ENCODE measurements at regions not wholly inside any gene's neighbourhood (a gene's known extent, or its start where the extent isn't known, plus 50 kb on each side); places are given as distances from the start of the nearest gene placed in this dataset.

DNA sequence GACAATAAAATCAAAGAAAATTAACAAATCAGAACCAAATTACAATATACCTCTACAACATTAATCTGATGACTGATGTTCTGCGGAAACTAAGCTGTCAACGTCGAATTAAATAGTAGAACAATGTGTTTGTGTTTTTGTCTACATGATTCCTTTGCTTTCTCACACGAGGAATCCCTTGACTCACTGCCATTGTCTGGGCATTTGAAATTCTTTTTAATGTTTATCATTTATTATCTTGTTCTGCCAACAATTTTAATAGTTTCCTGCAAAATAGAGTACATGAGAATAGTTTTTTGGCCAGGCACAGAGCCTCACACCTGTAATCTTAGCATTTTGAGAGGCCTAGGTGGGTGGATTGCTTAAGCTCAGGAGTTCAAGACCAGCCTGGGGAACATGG lies 76.6 kb upstream of the KRAS start:
- H3K36me3 ChIP-seq (ENCODE audit: insufficient read depth) = no peaks in the 10 kb centered on the region
- DNase-seq (ENCODE audit: low spot score) = no peak
- no peak for TF ChIP-seq NANOG (IDR thresholded peaks at IDR 0.05; ENCODE audit: borderline replicate concordance)
- no peak for TF ChIP-seq CTCF (conservative IDR thresholded peaks at IDR 0.05; ENCODE audit: low read depth in 2 of 2)
- no peak for TF ChIP-seq CREB1 (CRISPR knock-in tag; IDR thresholded peaks at IDR 0.05; ENCODE audit: low read depth)
- no peak for TF ChIP-seq EZH2phosphoT487 (IDR thresholded peaks at IDR 0.05; ENCODE audit: unreplicated experiment)
- TF ChIP-seq, protein P1, sequence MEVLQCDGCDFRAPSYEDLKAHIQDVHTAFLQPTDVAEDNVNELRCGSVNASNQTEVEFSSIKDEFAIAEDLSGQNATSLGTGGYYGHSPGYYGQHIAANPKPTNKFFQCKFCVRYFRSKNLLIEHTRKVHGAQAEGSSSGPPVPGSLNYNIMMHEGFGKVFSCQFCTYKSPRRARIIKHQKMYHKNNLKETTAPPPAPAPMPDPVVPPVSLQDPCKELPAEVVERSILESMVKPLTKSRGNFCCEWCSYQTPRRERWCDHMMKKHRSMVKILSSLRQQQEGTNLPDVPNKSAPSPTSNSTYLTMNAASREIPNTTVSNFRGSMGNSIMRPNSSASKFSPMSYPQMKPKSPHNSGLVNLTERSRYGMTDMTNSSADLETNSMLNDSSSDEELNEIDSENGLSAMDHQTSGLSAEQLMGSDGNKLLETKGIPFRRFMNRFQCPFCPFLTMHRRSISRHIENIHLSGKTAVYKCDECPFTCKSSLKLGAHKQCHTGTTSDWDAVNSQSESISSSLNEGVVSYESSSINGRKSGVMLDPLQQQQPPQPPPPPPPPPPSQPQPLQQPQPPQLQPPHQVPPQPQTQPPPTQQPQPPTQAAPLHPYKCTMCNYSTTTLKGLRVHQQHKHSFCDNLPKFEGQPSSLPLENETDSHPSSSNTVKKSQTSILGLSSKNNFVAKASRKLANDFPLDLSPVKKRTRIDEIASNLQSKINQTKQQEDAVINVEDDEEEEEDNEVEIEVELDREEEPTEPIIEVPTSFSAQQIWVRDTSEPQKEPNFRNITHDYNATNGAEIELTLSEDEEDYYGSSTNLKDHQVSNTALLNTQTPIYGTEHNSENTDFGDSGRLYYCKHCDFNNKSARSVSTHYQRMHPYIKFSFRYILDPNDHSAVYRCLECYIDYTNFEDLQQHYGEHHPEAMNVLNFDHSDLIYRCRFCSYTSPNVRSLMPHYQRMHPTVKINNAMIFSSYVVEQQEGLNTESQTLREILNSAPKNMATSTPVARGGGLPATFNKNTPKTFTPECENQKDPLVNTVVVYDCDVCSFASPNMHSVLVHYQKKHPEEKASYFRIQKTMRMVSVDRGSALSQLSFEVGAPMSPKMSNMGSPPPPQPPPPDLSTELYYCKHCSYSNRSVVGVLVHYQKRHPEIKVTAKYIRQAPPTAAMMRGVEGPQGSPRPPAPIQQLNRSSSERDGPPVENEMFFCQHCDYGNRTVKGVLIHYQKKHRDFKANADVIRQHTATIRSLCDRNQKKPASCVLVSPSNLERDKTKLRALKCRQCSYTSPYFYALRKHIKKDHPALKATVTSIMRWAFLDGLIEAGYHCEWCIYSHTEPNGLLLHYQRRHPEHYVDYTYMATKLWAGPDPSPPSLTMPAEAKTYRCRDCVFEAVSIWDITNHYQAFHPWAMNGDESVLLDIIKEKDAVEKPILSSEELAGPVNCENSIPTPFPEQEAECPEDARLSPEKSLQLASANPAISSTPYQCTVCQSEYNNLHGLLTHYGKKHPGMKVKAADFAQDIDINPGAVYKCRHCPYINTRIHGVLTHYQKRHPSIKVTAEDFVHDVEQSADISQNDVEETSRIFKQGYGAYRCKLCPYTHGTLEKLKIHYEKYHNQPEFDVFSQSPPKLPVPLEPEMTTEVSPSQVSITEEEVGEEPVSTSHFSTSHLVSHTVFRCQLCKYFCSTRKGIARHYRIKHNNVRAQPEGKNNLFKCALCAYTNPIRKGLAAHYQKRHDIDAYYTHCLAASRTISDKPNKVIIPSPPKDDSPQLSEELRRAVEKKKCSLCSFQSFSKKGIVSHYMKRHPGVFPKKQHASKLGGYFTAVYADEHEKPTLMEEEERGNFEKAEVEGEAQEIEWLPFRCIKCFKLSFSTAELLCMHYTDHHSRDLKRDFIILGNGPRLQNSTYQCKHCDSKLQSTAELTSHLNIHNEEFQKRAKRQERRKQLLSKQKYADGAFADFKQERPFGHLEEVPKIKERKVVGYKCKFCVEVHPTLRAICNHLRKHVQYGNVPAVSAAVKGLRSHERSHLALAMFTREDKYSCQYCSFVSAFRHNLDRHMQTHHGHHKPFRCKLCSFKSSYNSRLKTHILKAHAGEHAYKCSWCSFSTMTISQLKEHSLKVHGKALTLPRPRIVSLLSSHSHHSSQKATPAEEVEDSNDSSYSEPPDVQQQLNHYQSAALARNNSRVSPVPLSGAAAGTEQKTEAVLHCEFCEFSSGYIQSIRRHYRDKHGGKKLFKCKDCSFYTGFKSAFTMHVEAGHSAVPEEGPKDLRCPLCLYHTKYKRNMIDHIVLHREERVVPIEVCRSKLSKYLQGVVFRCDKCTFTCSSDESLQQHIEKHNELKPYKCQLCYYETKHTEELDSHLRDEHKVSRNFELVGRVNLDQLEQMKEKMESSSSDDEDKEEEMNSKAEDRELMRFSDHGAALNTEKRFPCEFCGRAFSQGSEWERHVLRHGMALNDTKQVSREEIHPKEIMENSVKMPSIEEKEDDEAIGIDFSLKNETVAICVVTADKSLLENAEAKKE (CRISPR knock-in tag; IDR thresholded peaks at IDR 0.05) = no peak
- TF ChIP-seq, protein P2, sequence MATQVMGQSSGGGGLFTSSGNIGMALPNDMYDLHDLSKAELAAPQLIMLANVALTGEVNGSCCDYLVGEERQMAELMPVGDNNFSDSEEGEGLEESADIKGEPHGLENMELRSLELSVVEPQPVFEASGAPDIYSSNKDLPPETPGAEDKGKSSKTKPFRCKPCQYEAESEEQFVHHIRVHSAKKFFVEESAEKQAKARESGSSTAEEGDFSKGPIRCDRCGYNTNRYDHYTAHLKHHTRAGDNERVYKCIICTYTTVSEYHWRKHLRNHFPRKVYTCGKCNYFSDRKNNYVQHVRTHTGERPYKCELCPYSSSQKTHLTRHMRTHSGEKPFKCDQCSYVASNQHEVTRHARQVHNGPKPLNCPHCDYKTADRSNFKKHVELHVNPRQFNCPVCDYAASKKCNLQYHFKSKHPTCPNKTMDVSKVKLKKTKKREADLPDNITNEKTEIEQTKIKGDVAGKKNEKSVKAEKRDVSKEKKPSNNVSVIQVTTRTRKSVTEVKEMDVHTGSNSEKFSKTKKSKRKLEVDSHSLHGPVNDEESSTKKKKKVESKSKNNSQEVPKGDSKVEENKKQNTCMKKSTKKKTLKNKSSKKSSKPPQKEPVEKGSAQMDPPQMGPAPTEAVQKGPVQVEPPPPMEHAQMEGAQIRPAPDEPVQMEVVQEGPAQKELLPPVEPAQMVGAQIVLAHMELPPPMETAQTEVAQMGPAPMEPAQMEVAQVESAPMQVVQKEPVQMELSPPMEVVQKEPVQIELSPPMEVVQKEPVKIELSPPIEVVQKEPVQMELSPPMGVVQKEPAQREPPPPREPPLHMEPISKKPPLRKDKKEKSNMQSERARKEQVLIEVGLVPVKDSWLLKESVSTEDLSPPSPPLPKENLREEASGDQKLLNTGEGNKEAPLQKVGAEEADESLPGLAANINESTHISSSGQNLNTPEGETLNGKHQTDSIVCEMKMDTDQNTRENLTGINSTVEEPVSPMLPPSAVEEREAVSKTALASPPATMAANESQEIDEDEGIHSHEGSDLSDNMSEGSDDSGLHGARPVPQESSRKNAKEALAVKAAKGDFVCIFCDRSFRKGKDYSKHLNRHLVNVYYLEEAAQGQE (IDR thresholded peaks at IDR 0.05; ENCODE audit: unreplicated experiment) = no peak
- TF ChIP-seq JUNB (IDR thresholded peaks at IDR 0.05; ENCODE audit: unreplicated experiment) = no peak
- TF ChIP-seq ZNF331 (CRISPR knock-in tag; IDR thresholded peaks at IDR 0.05; ENCODE audit: low read depth) = no peak
- TF ChIP-seq ZNF114 (CRISPR knock-in tag; IDR thresholded peaks at IDR 0.05) = no peak
- no peak for TF ChIP-seq EZH2 (IDR thresholded peaks at IDR 0.05; ENCODE audit: low read depth, unreplicated experiment)
- TF ChIP-seq POLR2AphosphoS5 (IDR thresholded peaks at IDR 0.05; ENCODE audit: low read depth) = no peak
- no peak overlapping the region for H3K4me3 ChIP-seq
- no peaks in the 10 kb centered on the region for H3K27me3 ChIP-seq (ENCODE audit: insufficient read depth)
- Mint-ChIP-seq H3K27me3 (ENCODE audit: insufficient read depth, low read depth, poor library complexity) (no peaks in the 10 kb centered on the region), H3K4me1 (peaks cover 18% of the 10 kb centered on the region; the same call in 2 of the 3 replicates), H3K27ac (no peak overlapping the region), H3K4me3 (no peak overlapping the region), H3K9me3 (no peaks in the 10 kb centered on the region), H3K36me3 (ENCODE audit: low read depth) (no peaks in the 10 kb centered on the region)
- peaks cover 3% of the 10 kb centered on the region; the same call in 1 of the 2 replicates for H3K4me1 ChIP-seq (ENCODE audit: insufficient read depth)
- H4K20me1 ChIP-seq (replicated peaks; ENCODE audit: insufficient read depth) = no peaks in the 10 kb centered on the region
- H3K27ac ChIP-seq (ENCODE audit: low read depth) = no peak overlapping the region
- no peak for ATAC-seq
- H3F3A ChIP-seq (replicated peaks; ENCODE audit: low read depth) = no peaks in the 10 kb centered on the region
- no peaks in the 10 kb centered on the region for H3K79me2 ChIP-seq (replicated peaks; ENCODE audit: insufficient read depth)
- H2AFZ ChIP-seq = no peak overlapping the region
- H3K9me2 ChIP-seq (ENCODE audit: insufficient read depth) = no peaks in the 10 kb centered on the region
- no peak overlapping the region for H3K4me2 ChIP-seq

Data from GM23338 (cell line).